A549 (cell line): ENCODE measurements at regions not wholly inside any gene's neighbourhood (a gene's known extent, or its start where the extent isn't known, plus 50 kb on each side); places are given as distances from the start of the nearest gene placed in this dataset.

Experiments used
- ATAC-seq, 2 experiments: fragments of 200-7000 bp in 1 of 2; fragments of >200 bp in 1 of 2; cut with Nextera tagmentation in 1 of 2; cut with Tn5 transposase in 1 of 2; 3 replicates each; pipeline versions ENCODE4 v1.8.0 to v1.9.1; 2018 to 2020; ENCODE audit warnings: mild to moderate bottlenecking in 1 of 2, moderate library complexity in 1 of 2
- CTCF ChIA-PET: fragments of 300-600 bp; sonication (Branson Sonifier 250); formaldehyde crosslinking; extraction: SDS; loops from one replicate; lab custom pipeline; 2021; ENCODE audit warnings: antibody characterized with exemption, inconsistent platforms; lab: Yijun Ruan, JAX
- POLR2A ChIA-PET: fragments of 350-600 bp; formaldehyde crosslinking; extraction: SDS; loops from one replicate; lab custom pipeline; 2021; ENCODE audit warnings: antibody characterized with exemption, inconsistent platforms; lab: Yijun Ruan, JAX
- DNase-seq, 2 experiments: peaks; one replicate each; pipeline versions ENCODE4 v3.0.0 to v3.0.0-alpha.2; 2011 to 2016; ENCODE audit warnings: low read depth in 1 of 2, low spot score in 1 of 2
- FAIRE-seq: peaks from 2 replicates; lab custom pipeline; 2011; peaks lifted over from hg19 to GRCh38; lab: Jason Lieb, UNC
- H3K27ac ChIP-seq, 2 experiments: fragments of >200 bp; sonication (Bioruptor Twin); formaldehyde crosslinking; 3 replicates each; pipeline ENCODE4 v1.5.1; 2016 to 2017
- H3K4me1 ChIP-seq: fragments of >200 bp; sonication (Bioruptor Twin); formaldehyde crosslinking; 3 replicates; pipeline ENCODE4 v1.6.1; 2016
- H3K4me2 ChIP-seq: fragments of >200 bp; sonication (Bioruptor Twin); formaldehyde crosslinking; 3 replicates; pipeline ENCODE4 v1.6.1; 2016
- H3K4me3 ChIP-seq: fragments of >200 bp; sonication (Bioruptor Twin); formaldehyde crosslinking; 3 replicates; pipeline ENCODE4 v1.5.1; 2016
- H3K9me3 ChIP-seq: fragments of >200 bp; sonication (Bioruptor Twin); formaldehyde crosslinking; 3 replicates; pipeline ENCODE4 v1.6.1; 2016
- BHLHE40 ChIP-seq: IDR thresholded peaks from 2 replicates; pipeline ENCODE4 v1.6.1; 2012; ENCODE audit warnings: low read depth, low read length, inconsistent platforms
- CHD4 ChIP-seq: fragments of 200-600 bp; sonication (generic); IDR thresholded peaks from 2 replicates; pipeline ENCODE4 v1.6.1; 2016; ENCODE audit warnings: antibody characterized with exemption, mild to moderate bottlenecking, borderline replicate concordance
- ESRRA ChIP-seq: fragments of 150-350 bp; IDR thresholded peaks from 2 replicates; pipeline ENCODE4 v1.6.1; 2014; ENCODE audit warnings: mild to moderate bottlenecking, low read length, borderline replicate concordance
- FOSL2 ChIP-seq, 2 experiments: fragments of 450-650 bp in 1 of 2; fragments of >200 bp in 1 of 2; sonication (Bioruptor Twin) in 1 of 2; formaldehyde crosslinking; IDR thresholded peaks; 2 replicates each; pipeline versions ENCODE4 v1.5.0 to v1.6.1; 2016 to 2020; ENCODE audit warnings: mild to moderate bottlenecking in 1 of 2, moderate library complexity in 1 of 2
- FOXS1 ChIP-seq: fragments of 250-450 bp; sonication (Bioruptor Pico); IDR thresholded peaks from 2 replicates; pipeline ENCODE4 v1.5.0; 2020; ENCODE audit warnings: mild to moderate bottlenecking, moderate library complexity
- HOXA7 ChIP-seq: fragments of 250-450 bp; sonication (Bioruptor Pico); IDR thresholded peaks from 2 replicates; pipeline ENCODE4 v1.5.0; 2020; ENCODE audit warnings: mild to moderate bottlenecking, moderate library complexity
- HOXB13 ChIP-seq: fragments of 250-450 bp; sonication (Bioruptor Pico); IDR thresholded peaks from 2 replicates; pipeline ENCODE4 v1.5.0; 2020; ENCODE audit warnings: low read depth, mild to moderate bottlenecking, moderate library complexity
- JUNB ChIP-seq: fragments of >200 bp; sonication (Bioruptor Twin); formaldehyde crosslinking; IDR thresholded peaks from 2 replicates; pipeline ENCODE4 v1.6.1; 2016
- KDM1A ChIP-seq: fragments of 200-600 bp; sonication (generic); IDR thresholded peaks from 2 replicates; pipeline ENCODE4 v1.6.1; 2016; ENCODE audit warnings: low read depth, mild to moderate bottlenecking
- NFE2L2 ChIP-seq: fragments of 150-350 bp; conservative IDR thresholded peaks from 2 replicates; pipeline ENCODE4 v1.6.1; 2014; ENCODE audit warnings: low read length
- NPAS2 ChIP-seq: fragments of 250-450 bp; sonication (Bioruptor Pico); IDR thresholded peaks from 2 replicates; pipeline ENCODE4 v1.8.0; 2022; ENCODE audit warnings: mild to moderate bottlenecking, moderate library complexity, borderline replicate concordance
- POLR2AphosphoS2 ChIP-seq: conservative IDR thresholded peaks from 2 replicates; pipeline ENCODE4 v1.6.1; 2012; ENCODE audit warnings: low read length, improper control_type of control experiment, inconsistent platforms
- RAD21 ChIP-seq, 2 experiments: fragments of >200 bp in 1 of 2; sonication (Bioruptor Twin) in 1 of 2; formaldehyde crosslinking in 1 of 2; IDR thresholded peaks in 1 of 2; conservative IDR thresholded peaks in 1 of 2; 2 replicates in 1 of 2; 3 replicates in 1 of 2; pipeline ENCODE4 v1.6.1; 2012 to 2018; ENCODE audit warnings: inconsistent platforms in 1 of 2
- RARB ChIP-seq: fragments of 250-450 bp; sonication (Bioruptor Pico); IDR thresholded peaks from 2 replicates; pipeline ENCODE4 v1.8.0; 2021; ENCODE audit warnings: mild to moderate bottlenecking, moderate library complexity
- RCOR1 ChIP-seq: fragments of 150-350 bp; IDR thresholded peaks from 2 replicates; pipeline ENCODE4 v1.6.1; 2014; ENCODE audit warnings: antibody characterized with exemption, low read length, low read depth
- SREBF2 ChIP-seq: fragments of 450-650 bp; IDR thresholded peaks from 2 replicates; pipeline ENCODE4 v1.6.1; 2014; ENCODE audit warnings: mild to moderate bottlenecking, moderate library complexity
- TP53 ChIP-seq: fragments of 250-450 bp; sonication (Bioruptor Pico); IDR thresholded peaks from 2 replicates; pipeline ENCODE4 v1.5.0; 2021; ENCODE audit warnings: mild to moderate bottlenecking, moderate library complexity
- ZSCAN20 ChIP-seq: fragments of 250-450 bp; sonication (Bioruptor Pico); IDR thresholded peaks from 2 replicates; pipeline ENCODE4 v1.8.0; 2022; ENCODE audit warnings: mild to moderate bottlenecking, moderate library complexity
- WGBS: methylation state at CpG from one replicate; pipeline ENCODE4 v1.1.6; 2017; ENCODE audit errors: missing lambda C conversion rate; 5-methylcytosine and 5-hydroxymethylcytosine counted together
- TF ChIP-seq, protein P1 (sequence below): fragments of >200 bp; sonication (Bioruptor Twin); formaldehyde crosslinking; IDR thresholded peaks from 3 replicates; pipeline ENCODE4 v1.6.1; 2016
- TF ChIP-seq, protein P2 (sequence below): fragments of >200 bp; sonication (Bioruptor Twin); formaldehyde crosslinking; IDR thresholded peaks from 2 replicates; pipeline ENCODE4 v1.6.1; 2016
- TF ChIP-seq, protein P3 (sequence below): fragments of >200 bp; sonication (Bioruptor Twin); formaldehyde crosslinking; IDR thresholded peaks from 3 replicates; pipeline ENCODE4 v1.5.1; 2016
- TF ChIP-seq, protein P4 (sequence below): fragments of 200-600 bp; sonication (generic); IDR thresholded peaks from 2 replicates; pipeline ENCODE4 v1.6.1; 2016; ENCODE audit warnings: antibody characterized with exemption, mild to moderate bottlenecking, moderate library complexity

DNA sequence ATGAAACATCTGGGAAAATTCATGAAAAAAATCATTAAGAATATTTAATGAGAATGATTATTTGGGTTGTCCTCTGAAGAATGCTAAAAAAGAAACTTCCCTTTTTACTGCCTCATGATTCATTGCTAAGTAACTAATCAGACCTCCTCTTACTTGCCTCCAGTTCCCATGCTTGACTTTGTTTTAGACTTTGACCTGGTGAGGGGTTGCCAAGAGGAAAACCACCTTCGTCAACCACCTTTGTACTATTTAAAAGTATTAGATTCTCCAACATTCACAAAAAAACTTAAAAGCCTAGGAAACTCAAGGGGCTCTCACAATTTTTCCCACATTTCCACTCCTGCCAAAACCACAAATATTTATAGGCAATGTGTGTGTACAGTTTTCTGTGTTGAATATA, 115.2 kb upstream of the ST8SIA4 start (continued):
- TF ChIP-seq, protein P1, sequence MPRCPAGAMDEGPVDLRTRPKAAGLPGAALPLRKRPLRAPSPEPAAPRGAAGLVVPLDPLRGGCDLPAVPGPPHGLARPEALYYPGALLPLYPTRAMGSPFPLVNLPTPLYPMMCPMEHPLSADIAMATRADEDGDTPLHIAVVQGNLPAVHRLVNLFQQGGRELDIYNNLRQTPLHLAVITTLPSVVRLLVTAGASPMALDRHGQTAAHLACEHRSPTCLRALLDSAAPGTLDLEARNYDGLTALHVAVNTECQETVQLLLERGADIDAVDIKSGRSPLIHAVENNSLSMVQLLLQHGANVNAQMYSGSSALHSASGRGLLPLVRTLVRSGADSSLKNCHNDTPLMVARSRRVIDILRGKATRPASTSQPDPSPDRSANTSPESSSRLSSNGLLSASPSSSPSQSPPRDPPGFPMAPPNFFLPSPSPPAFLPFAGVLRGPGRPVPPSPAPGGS = no peak
- TF ChIP-seq NFE2L2 (no peak), CHD4 (no peak), SREBF2 (no peak), BHLHE40 (no peak)
- TF ChIP-seq, protein P2, sequence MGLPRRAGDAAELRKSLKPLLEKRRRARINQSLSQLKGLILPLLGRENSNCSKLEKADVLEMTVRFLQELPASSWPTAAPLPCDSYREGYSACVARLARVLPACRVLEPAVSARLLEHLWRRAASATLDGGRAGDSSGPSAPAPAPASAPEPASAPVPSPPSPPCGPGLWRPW = no peak

DNA sequence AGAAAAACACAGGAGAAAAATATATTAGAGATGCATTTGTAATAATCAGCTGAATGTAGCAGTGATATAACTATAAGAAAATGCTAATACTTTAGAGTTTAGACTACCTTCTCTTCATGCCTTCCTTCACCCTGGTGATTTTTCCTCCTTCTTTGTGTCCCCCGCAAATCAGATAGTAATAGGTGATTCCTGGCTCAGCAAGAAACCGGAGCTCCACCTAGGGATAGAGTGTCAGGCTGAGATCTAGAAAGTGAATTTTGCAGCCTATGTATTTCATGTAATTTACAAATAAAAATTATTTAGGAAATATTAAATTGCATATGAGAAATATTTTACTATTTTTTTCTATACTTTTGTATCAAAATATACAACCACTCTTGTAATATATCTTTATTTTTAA, 109.8 kb upstream of the ST8SIA4 start:
- Histone ChIP-seq H3K4me3 (no peak overlapping the region), H3K9me3 (no peaks in the 10 kb centered on the region), H3K27ac (no peak overlapping the region), H3K4me1 (peaks cover 8% of the 10 kb centered on the region; the same call in 1 of the 3 replicates), H3K4me2 (no peak overlapping the region)
- POLR2A ChIA-PET = no interaction called here
- WGBS = 79% methylated on average over 2 of the region's 2 CpGs
- CTCF ChIA-PET = no interaction called here
- FAIRE-seq (no peak), ATAC-seq (no peak), DNase-seq (no peak)
- TF ChIP-seq RARB (CRISPR knock-in tag) (no peak), ESRRA (no peak), TP53 (CRISPR knock-in tag) (no peak), RAD21 (conservative IDR thresholded peaks at IDR 0.05 in 1 of 2, IDR thresholded peaks at IDR 0.05 in 1 of 2) (0 out of 5 replicates have a peak, but pooled peaks of 1 of the 2 experiments have one; percentile 7), SREBF2 (no peak), NPAS2 (CRISPR knock-in tag) (no peak)
- TF ChIP-seq, all 56 proteins: peak for 1

DNA sequence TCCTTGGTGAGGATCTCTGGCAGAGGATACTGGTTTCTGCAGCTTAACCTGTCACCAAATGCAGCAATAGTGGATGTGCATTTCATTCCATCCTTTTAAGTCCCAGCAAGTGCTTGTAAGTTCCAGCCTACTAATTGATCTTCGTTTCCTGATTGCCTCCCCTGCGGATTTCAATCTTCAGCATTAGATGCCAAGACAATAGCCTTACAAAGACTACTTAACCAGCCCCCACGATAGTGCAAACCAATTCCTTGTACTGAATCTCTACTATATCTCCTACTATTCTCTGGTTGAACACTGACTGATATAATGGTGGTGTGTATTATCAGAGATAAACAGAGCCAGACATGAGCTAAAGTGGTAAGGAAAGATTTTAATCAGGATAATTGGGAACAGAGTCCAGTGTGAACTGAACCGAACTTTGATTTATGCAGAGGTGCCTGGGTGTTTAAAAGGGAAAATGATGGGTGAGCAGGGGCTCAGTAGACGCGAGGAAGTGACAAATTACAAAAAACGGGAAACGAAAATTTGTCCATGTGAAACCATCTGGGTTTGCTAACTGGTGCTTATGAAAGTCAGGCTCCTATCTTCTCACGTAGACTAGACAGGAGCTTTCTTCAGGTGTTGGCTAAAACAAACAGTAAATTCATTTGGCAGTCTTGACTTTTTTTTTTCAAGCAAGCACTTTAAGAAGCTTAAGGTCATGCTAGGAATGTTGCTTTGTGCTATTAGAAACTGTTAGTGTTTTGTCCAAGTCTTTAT, 106.9 kb upstream of the ST8SIA4 start:
- no peaks in the 10 kb centered on the region for H3K9me3 ChIP-seq
- CTCF ChIA-PET = no interaction called here

DNA sequence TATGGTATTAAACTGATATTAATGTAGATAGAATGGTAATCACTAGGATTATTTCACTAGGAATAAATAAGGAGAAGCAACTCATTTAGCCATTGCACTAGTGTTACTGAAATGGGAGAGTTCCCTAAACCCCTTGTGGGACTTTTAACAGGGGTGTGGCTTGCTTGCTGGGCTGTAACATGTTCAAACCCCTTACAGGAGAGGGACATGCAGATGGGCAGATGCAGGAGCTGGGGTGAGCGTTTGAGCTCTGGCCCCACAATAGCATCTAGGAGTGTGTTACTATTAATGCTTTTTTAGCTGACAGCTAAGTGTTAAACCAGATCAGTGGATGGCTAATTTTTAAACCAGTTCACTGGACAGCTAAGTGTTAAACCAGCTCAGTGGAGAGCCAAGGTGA, 89.3 kb upstream of the ST8SIA4 start:
- Histone ChIP-seq H3K27ac (no peak overlapping the region), H3K4me3 (no peak overlapping the region), H3K4me2 (no peak overlapping the region), H3K9me3 (no peaks in the 10 kb centered on the region), H3K4me1 (no peaks in the 10 kb centered on the region)
- 79% methylated on average over 1 of the region's 1 CpG for WGBS
- no peak for ATAC-seq
- TF ChIP-seq, protein P1 = no peak
- TF ChIP-seq RCOR1 = no peak
- TF ChIP-seq, protein P3, sequence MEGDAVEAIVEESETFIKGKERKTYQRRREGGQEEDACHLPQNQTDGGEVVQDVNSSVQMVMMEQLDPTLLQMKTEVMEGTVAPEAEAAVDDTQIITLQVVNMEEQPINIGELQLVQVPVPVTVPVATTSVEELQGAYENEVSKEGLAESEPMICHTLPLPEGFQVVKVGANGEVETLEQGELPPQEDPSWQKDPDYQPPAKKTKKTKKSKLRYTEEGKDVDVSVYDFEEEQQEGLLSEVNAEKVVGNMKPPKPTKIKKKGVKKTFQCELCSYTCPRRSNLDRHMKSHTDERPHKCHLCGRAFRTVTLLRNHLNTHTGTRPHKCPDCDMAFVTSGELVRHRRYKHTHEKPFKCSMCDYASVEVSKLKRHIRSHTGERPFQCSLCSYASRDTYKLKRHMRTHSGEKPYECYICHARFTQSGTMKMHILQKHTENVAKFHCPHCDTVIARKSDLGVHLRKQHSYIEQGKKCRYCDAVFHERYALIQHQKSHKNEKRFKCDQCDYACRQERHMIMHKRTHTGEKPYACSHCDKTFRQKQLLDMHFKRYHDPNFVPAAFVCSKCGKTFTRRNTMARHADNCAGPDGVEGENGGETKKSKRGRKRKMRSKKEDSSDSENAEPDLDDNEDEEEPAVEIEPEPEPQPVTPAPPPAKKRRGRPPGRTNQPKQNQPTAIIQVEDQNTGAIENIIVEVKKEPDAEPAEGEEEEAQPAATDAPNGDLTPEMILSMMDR = no peak
- no peak for TF ChIP-seq BHLHE40
- no peak for TF ChIP-seq FOXS1
- TF ChIP-seq KDM1A = no peak
- TF ChIP-seq, protein P4, sequence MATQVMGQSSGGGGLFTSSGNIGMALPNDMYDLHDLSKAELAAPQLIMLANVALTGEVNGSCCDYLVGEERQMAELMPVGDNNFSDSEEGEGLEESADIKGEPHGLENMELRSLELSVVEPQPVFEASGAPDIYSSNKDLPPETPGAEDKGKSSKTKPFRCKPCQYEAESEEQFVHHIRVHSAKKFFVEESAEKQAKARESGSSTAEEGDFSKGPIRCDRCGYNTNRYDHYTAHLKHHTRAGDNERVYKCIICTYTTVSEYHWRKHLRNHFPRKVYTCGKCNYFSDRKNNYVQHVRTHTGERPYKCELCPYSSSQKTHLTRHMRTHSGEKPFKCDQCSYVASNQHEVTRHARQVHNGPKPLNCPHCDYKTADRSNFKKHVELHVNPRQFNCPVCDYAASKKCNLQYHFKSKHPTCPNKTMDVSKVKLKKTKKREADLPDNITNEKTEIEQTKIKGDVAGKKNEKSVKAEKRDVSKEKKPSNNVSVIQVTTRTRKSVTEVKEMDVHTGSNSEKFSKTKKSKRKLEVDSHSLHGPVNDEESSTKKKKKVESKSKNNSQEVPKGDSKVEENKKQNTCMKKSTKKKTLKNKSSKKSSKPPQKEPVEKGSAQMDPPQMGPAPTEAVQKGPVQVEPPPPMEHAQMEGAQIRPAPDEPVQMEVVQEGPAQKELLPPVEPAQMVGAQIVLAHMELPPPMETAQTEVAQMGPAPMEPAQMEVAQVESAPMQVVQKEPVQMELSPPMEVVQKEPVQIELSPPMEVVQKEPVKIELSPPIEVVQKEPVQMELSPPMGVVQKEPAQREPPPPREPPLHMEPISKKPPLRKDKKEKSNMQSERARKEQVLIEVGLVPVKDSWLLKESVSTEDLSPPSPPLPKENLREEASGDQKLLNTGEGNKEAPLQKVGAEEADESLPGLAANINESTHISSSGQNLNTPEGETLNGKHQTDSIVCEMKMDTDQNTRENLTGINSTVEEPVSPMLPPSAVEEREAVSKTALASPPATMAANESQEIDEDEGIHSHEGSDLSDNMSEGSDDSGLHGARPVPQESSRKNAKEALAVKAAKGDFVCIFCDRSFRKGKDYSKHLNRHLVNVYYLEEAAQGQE = no peak
- TF ChIP-seq POLR2AphosphoS2 = no peak
- TF ChIP-seq HOXA7 (CRISPR knock-in tag) = no peak
- TF ChIP-seq HOXB13 (CRISPR knock-in tag) = no peak
- TF ChIP-seq RAD21 (conservative IDR thresholded peaks at IDR 0.05 in 1 of 2, IDR thresholded peaks at IDR 0.05 in 1 of 2) = no peak
- TF ChIP-seq JUNB = no peak
- no peak for TF ChIP-seq ZSCAN20 (CRISPR knock-in tag)
- no peak for TF ChIP-seq FOSL2 (IDR thresholded peaks at IDR 0.05)
- no peak for TF ChIP-seq FOSL2 (CRISPR knock-in tag; IDR thresholded peaks at IDR 0.05)
- ChIA-PET POLR2A (no interaction called here), CTCF (no interaction called here)
- DNase-seq = no peak
- no peak for FAIRE-seq

More for the DNA sequence above, 106.9 kb upstream of the ST8SIA4 start:
- Histone ChIP-seq H3K4me1 (peaks cover 8% of the 10 kb centered on the region; the same call in 1 of the 3 replicates), H3K4me2 (no peak overlapping the region; the same call in 2 of the 3 replicates), H3K27ac (no peak overlapping the region), H3K4me3 (no peak overlapping the region)
- DNase-seq (no peak), ATAC-seq (no peak), FAIRE-seq (no peak)
- TF ChIP-seq RCOR1 (no peak), CHD4 (no peak)
- POLR2A ChIA-PET = no interaction called here
- WGBS = 68% methylated on average over 9 of the region's 9 CpGs
